ENCODE measurements at regions not wholly inside any gene's neighbourhood (a gene's known extent, or its start where the extent isn't known, plus 50 kb on each side); places are given as distances from the start of the nearest gene placed in this dataset.
"Not testable (repeated sequence)": the region's sequence is repeated elsewhere in the genome, so short reads cannot be mapped to it uniquely, and the experiment has no call there.

GRCh38 chr9:101807879-101808278 lies 69.4 kb upstream of the GRIN3A start:
- not testable (repeated sequence) for TF ChIP-seq CTCF (IDR thresholded peaks at IDR 0.05; ENCODE audit: control extremely low read depth in 1 of 3, insufficient read depth in 1 of 3, low read depth in 1 of 3, low read length in 3 of 3); BACH1 (IDR thresholded peaks at IDR 0.05; ENCODE audit: low read length); EP300 (IDR thresholded peaks at IDR 0.05; ENCODE audit: borderline replicate concordance in 1 of 2, low read depth in 2 of 2, low read length in 2 of 2); USF2 (IDR thresholded peaks at IDR 0.05; ENCODE audit: low read length); JUND (IDR thresholded peaks at IDR 0.05; ENCODE audit: low read length); RAD21 (IDR thresholded peaks at IDR 0.05 in 1 of 2, conservative IDR thresholded peaks at IDR 0.05 in 1 of 2; ENCODE audit: low read depth in 2 of 2, low read length in 2 of 2); SP4 (IDR thresholded peaks at IDR 0.05; ENCODE audit: low read length); EGR1 (IDR thresholded peaks at IDR 0.05; ENCODE audit: borderline replicate concordance, low read depth, low read length)

Data from H1 (cell line).